ENCODE measurements at regions not wholly inside any gene's neighbourhood (a gene's known extent, or its start where the extent isn't known, plus 50 kb on each side); places are given as distances from the start of the nearest gene placed in this dataset.

GRCh38 chr13:112194579-112194978, 127.6 kb downstream of the SOX1 start:
- TF ChIP-seq CTCF (IDR thresholded peaks at IDR 0.05 in 4 of 5, conservative IDR thresholded peaks at IDR 0.05 in 1 of 5) = no peak
- TF ChIP-seq POLR2A (IDR thresholded peaks at IDR 0.05) = no peak
